RWPE1 (cell line): ENCODE measurements at regions not wholly inside any gene's neighbourhood (a gene's known extent, or its start where the extent isn't known, plus 50 kb on each side); places are given as distances from the start of the nearest gene placed in this dataset.

ENCODE experiments used
- CTCF ChIA-PET: fragments of 350-600 bp; sonication (Branson Sonifier 250); formaldehyde crosslinking; extraction: SDS; loops from one replicate; lab custom pipeline; 2021; lab: Yijun Ruan, JAX
- POLR2A ChIA-PET: fragments of 400-600 bp; formaldehyde crosslinking; extraction: SDS; loops from one replicate; lab custom pipeline; 2020; ENCODE audit warnings: antibody characterized with exemption; ENCODE audit not compliant: low non-redundant PET; lab: Yijun Ruan, JAX
- DNase-seq: peaks from one replicate; pipeline ENCODE4 v3.0.0; 2012; ENCODE audit warnings: low spot score
- H3K27ac ChIP-seq: fragments of 450-650 bp; 2 replicates; pipeline ENCODE4 v1.5.1; 2017
- CTCF ChIP-seq: fragments of 450-650 bp; conservative IDR thresholded peaks from 2 replicates; pipeline ENCODE4 v1.5.1; 2017; ENCODE audit warnings: low read depth, mild to moderate bottlenecking

GRCh38 chr18:34540897-34541296, 169.2 kb upstream of the DTNA start:
- ChIA-PET CTCF (no interaction called here), POLR2A (no interaction called here)
- no peak for TF ChIP-seq CTCF
- no peak for DNase-seq
- H3K27ac ChIP-seq: no peak overlapping the region

- TF ChIP-seq CTCF: no peak
- ChIA-PET POLR2A (no interaction called here), CTCF (no interaction called here)
- H3K27ac ChIP-seq: no peak overlapping the region
- DNase-seq: no peak
Observed at GRCh38 chr18:34542625-34543024, 167.5 kb upstream of the DTNA start.

- POLR2A ChIA-PET: no interaction called here
- TF ChIP-seq CTCF: no peak
- H3K27ac ChIP-seq: no peak overlapping the region
- CTCF ChIA-PET: no interaction called here
- DNase-seq: no peak
Observed at GRCh38 chr18:34543356-34543755, 166.7 kb upstream of the DTNA start.

- no peak for DNase-seq
- ChIA-PET POLR2A (no interaction called here), CTCF (no interaction called here)
- TF ChIP-seq CTCF: no peak
- no peak overlapping the region for H3K27ac ChIP-seq
Observed at GRCh38 chr18:34543945-34544344, 166.2 kb upstream of the DTNA start.

- H3K27ac ChIP-seq: no peak overlapping the region
- TF ChIP-seq CTCF: no peak
- ChIA-PET POLR2A (no interaction called here), CTCF (no interaction called here)
- no peak for DNase-seq
Observed at GRCh38 chr18:34544930-34545329, 165.2 kb upstream of the DTNA start.

- POLR2A ChIA-PET: no interaction called here
Observed at GRCh38 chr18:34548120-34548972, 161.8 kb upstream of the DTNA start.

More at GRCh38 chr18:34548120-34548972, 161.8 kb upstream of the DTNA start:
- DNase-seq: no peak
- CTCF ChIA-PET: no interaction called here
- H3K27ac ChIP-seq: no peak overlapping the region
- no peak for TF ChIP-seq CTCF
